ENCODE measurements at regions not wholly inside any gene's neighbourhood (a gene's known extent, or its start where the extent isn't known, plus 50 kb on each side); places are given as distances from the start of the nearest gene placed in this dataset.

GRCh38 chr3:164408326-164408725 lies 670.0 kb downstream of the SI start:
- TF ChIP-seq, protein P1, sequence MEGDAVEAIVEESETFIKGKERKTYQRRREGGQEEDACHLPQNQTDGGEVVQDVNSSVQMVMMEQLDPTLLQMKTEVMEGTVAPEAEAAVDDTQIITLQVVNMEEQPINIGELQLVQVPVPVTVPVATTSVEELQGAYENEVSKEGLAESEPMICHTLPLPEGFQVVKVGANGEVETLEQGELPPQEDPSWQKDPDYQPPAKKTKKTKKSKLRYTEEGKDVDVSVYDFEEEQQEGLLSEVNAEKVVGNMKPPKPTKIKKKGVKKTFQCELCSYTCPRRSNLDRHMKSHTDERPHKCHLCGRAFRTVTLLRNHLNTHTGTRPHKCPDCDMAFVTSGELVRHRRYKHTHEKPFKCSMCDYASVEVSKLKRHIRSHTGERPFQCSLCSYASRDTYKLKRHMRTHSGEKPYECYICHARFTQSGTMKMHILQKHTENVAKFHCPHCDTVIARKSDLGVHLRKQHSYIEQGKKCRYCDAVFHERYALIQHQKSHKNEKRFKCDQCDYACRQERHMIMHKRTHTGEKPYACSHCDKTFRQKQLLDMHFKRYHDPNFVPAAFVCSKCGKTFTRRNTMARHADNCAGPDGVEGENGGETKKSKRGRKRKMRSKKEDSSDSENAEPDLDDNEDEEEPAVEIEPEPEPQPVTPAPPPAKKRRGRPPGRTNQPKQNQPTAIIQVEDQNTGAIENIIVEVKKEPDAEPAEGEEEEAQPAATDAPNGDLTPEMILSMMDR (conservative IDR thresholded peaks at IDR 0.05 in 1 of 2, IDR thresholded peaks at IDR 0.05 in 1 of 2; ENCODE audit: low read depth in 1 of 2, low read length in 2 of 2), result no peak
- no peak for TF ChIP-seq EZH2 (IDR thresholded peaks at IDR 0.05; ENCODE audit: low read length, missing control alignments)
